ENCODE measurements at regions not wholly inside any gene's neighbourhood (a gene's known extent, or its start where the extent isn't known, plus 50 kb on each side); places are given as distances from the start of the nearest gene placed in this dataset.

DNA sequence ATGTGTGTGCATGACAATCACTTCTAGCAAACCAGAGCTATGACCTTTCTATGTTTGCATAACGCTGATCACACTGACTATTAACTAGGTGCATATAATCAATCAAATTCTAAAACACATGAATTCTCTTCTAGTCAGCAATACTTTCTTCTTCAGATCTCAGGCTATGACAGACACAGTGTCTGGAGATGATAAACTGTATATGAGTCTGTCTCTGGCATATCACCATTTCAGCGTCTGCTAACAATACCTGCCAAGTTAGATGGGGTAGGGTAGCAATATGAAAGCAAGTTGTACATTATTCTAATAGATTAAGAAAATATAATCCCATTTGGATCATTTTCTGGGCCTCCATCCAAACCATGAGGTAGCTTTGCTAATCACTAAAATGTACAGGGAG, 354.2 kb upstream of the EPHA4 start:
- TF ChIP-seq CTCF (conservative IDR thresholded peaks at IDR 0.05 in 1 of 2, IDR thresholded peaks at IDR 0.05 in 1 of 2; ENCODE audit: low read depth in 1 of 2, low read length in 2 of 2): no peak
- no peak for TF ChIP-seq EZH2 (IDR thresholded peaks at IDR 0.05; ENCODE audit: low read length, missing control alignments)
